WTC11 (cell line): ENCODE measurements at regions not wholly inside any gene's neighbourhood (a gene's known extent, or its start where the extent isn't known, plus 50 kb on each side); places are given as distances from the start of the nearest gene placed in this dataset.

ENCODE experiments used
- ATAC-seq: fragments of 200-7000 bp; cut with Tn5 transposase; 2 replicates; pipeline ENCODE4 v1.10.0; 2021; ENCODE audit warnings: mild to moderate bottlenecking, moderate library complexity
- CTCF ChIA-PET: fragments of 300-600 bp; sonication (Branson Sonifier 250); formaldehyde crosslinking; loops from one replicate; lab custom pipeline; 2021; ENCODE audit warnings: antibody characterized with exemption; lab: Charles Lee
- POLR2A ChIA-PET: fragments of 350-600 bp; sonication (Branson Sonifier 250); formaldehyde crosslinking; loops from one replicate; lab custom pipeline; 2021; ENCODE audit warnings: antibody characterized with exemption; lab: Charles Lee
- DNase-seq: peaks from one replicate; pipeline ENCODE4 v3.0.0; 2021; ENCODE audit warnings: low spot score
- H3K27ac Mint-ChIP-seq: 2 replicates; pipeline ENCODE4 v1.8.0; 2021; ENCODE audit warnings: mixed read lengths
- H3K27me3 Mint-ChIP-seq: 2 replicates; pipeline ENCODE4 v1.8.0; 2021; ENCODE audit warnings: low read depth, mild to moderate bottlenecking, moderate library complexity, mixed read lengths
- H3K36me3 Mint-ChIP-seq: 2 replicates; pipeline ENCODE4 v1.8.0; 2021; ENCODE audit warnings: mixed read lengths
- H3K4me1 Mint-ChIP-seq: 2 replicates; pipeline ENCODE4 v1.8.0; 2022; ENCODE audit warnings: mixed read lengths
- H3K4me3 Mint-ChIP-seq: 2 replicates; pipeline ENCODE4 v1.8.0; 2021; ENCODE audit warnings: mild to moderate bottlenecking, moderate library complexity, mixed read lengths
- H3K9me3 Mint-ChIP-seq: 2 replicates; pipeline ENCODE4 v1.8.0; 2021; ENCODE audit warnings: mixed read lengths
- AFF4 ChIP-seq: sonication (generic); formaldehyde crosslinking; IDR thresholded peaks from 2 replicates; pipeline ENCODE4 v1.8.1; 2023; ENCODE audit warnings: mild to moderate bottlenecking, missing genetic modification reagents, borderline replicate concordance
- ATF6 ChIP-seq: sonication (generic); formaldehyde crosslinking; IDR thresholded peaks from 2 replicates; pipeline ENCODE4 v1.8.1; 2023; ENCODE audit warnings: mild to moderate bottlenecking, missing genetic modification reagents
- E2F1 ChIP-seq: sonication (generic); formaldehyde crosslinking; IDR thresholded peaks from 2 replicates; pipeline ENCODE4 v1.8.0; 2022; ENCODE audit warnings: mild to moderate bottlenecking, missing genetic modification reagents
- ESRRA ChIP-seq: sonication (generic); formaldehyde crosslinking; IDR thresholded peaks from 2 replicates; pipeline ENCODE4 v1.8.1; 2022; ENCODE audit warnings: mild to moderate bottlenecking, missing genetic modification reagents, borderline replicate concordance
- HMGXB4 ChIP-seq: sonication (generic); formaldehyde crosslinking; IDR thresholded peaks from 2 replicates; pipeline ENCODE4 v1.8.1; 2023; ENCODE audit warnings: mild to moderate bottlenecking, moderate library complexity, missing genetic modification reagents
- JAZF1 ChIP-seq: fragments of 250-450 bp; sonication (Bioruptor Pico); IDR thresholded peaks from 2 replicates; pipeline ENCODE4 v1.9.0; 2021; ENCODE audit warnings: moderate library complexity, mild to moderate bottlenecking, inconsistent platforms
- KAT7 ChIP-seq: sonication (generic); formaldehyde crosslinking; IDR thresholded peaks from 2 replicates; pipeline ENCODE4 v1.8.1; 2023; ENCODE audit warnings: missing genetic modification reagents, mild to moderate bottlenecking, borderline replicate concordance
- MXD4 ChIP-seq: fragments of 250-450 bp; sonication (Bioruptor Pico); IDR thresholded peaks from 2 replicates; pipeline ENCODE4 v1.8.0; 2021; ENCODE audit warnings: mild to moderate bottlenecking, moderate library complexity, borderline replicate concordance
- NFATC4 ChIP-seq: fragments of 250-450 bp; sonication (Bioruptor Pico); IDR thresholded peaks from 2 replicates; pipeline ENCODE4 v1.9.0; 2021; ENCODE audit warnings: mild to moderate bottlenecking
- RORB ChIP-seq: fragments of 250-450 bp; sonication (Bioruptor Pico); IDR thresholded peaks from 2 replicates; pipeline ENCODE4 v1.9.0; 2021; ENCODE audit warnings: mild to moderate bottlenecking
- TEAD1 ChIP-seq: sonication (generic); formaldehyde crosslinking; IDR thresholded peaks from 2 replicates; pipeline ENCODE4 v1.8.0; 2022; ENCODE audit warnings: mild to moderate bottlenecking, missing genetic modification reagents
- TEAD4 ChIP-seq: sonication (generic); formaldehyde crosslinking; IDR thresholded peaks from 2 replicates; pipeline ENCODE4 v1.8.0; 2022; ENCODE audit warnings: mild to moderate bottlenecking, missing genetic modification reagents
- ZBTB43 ChIP-seq: sonication (generic); formaldehyde crosslinking; IDR thresholded peaks from 2 replicates; pipeline ENCODE4 v1.8.1; 2023; ENCODE audit warnings: mild to moderate bottlenecking, missing genetic modification reagents
- ZNF232 ChIP-seq: sonication (generic); formaldehyde crosslinking; IDR thresholded peaks from 2 replicates; pipeline ENCODE4 v1.8.0; 2022; ENCODE audit warnings: mild to moderate bottlenecking, missing genetic modification reagents
- TF ChIP-seq, protein P1 (sequence below): sonication (generic); formaldehyde crosslinking; IDR thresholded peaks from 2 replicates; pipeline ENCODE4 v1.8.0; 2023; ENCODE audit warnings: missing genetic modification reagents
- TF ChIP-seq, protein P2 (sequence below): sonication (generic); formaldehyde crosslinking; IDR thresholded peaks from 2 replicates; pipeline ENCODE4 v1.8.1; 2022; ENCODE audit warnings: mild to moderate bottlenecking, missing genetic modification reagents, moderate library complexity, borderline replicate concordance
- TF ChIP-seq, protein P3 (sequence below): fragments of 250-450 bp; sonication (Bioruptor Pico); IDR thresholded peaks from 2 replicates; pipeline ENCODE4 v1.9.0; 2021; ENCODE audit warnings: mild to moderate bottlenecking
- TF ChIP-seq, protein P4 (sequence below): sonication (generic); formaldehyde crosslinking; conservative IDR thresholded peaks from 2 replicates; pipeline ENCODE4 v1.8.1; 2022; ENCODE audit warnings: mild to moderate bottlenecking, missing genetic modification reagents
- TF ChIP-seq, protein P5 (sequence below): sonication (generic); formaldehyde crosslinking; IDR thresholded peaks from 2 replicates; pipeline ENCODE4 v1.8.1; 2022; ENCODE audit warnings: low read depth, missing genetic modification reagents, borderline replicate concordance

DNA sequence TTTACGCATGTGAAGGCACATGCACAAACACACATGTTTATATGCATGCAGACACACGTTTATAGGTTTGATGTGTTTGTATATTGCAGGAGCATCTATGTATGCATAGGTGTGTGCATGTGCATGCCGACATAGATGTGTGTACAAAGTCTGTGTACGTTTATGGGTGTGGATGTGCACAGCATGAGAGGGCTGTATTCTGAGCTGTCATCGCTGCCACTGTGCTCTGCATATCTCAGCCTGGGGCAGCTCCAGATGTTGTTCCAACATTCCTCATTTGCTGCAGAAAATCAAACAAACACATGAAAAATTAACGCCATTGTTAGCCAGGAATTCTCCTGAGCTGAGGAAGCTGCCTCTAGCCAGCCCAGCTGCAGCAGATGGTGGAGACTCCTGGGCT is 132.3 kb upstream of the CSF3R start:
- no peaks in the 10 kb centered on the region for H3K27me3 Mint-ChIP-seq
- no peaks in the 10 kb centered on the region for H3K36me3 Mint-ChIP-seq
- no peaks in the 10 kb centered on the region for H3K4me1 Mint-ChIP-seq
- no peak overlapping the region for H3K4me3 Mint-ChIP-seq
- CTCF ChIA-PET = interaction anchor here (0.9 kb wide), 1 partner anchor 99 kb away, joined by 4 read pairs; no protein-coding TSS in a partner anchor
- no peak overlapping the region for H3K27ac Mint-ChIP-seq
- POLR2A ChIA-PET = no interaction called here
- ATAC-seq = no peak
- DNase-seq = no peak
- peaks cover 3% of the 10 kb centered on the region for H3K9me3 Mint-ChIP-seq
- TF ChIP-seq ESRRA (CRISPR knock-in tag) (no peak), AFF4 (CRISPR knock-in tag) (no peak), TEAD1 (no peak), HMGXB4 (CRISPR knock-in tag) (no peak), ZBTB43 (CRISPR knock-in tag) (no peak), NFATC4 (CRISPR knock-in tag) (no peak), KAT7 (no peak), MXD4 (CRISPR knock-in tag) (no peak), ZNF232 (CRISPR knock-in tag) (no peak), TEAD4 (no peak), ATF6 (CRISPR knock-in tag) (no peak), RORB (CRISPR knock-in tag) (no peak), E2F1 (no peak), JAZF1 (CRISPR knock-in tag) (no peak)
- TF ChIP-seq, protein P1, sequence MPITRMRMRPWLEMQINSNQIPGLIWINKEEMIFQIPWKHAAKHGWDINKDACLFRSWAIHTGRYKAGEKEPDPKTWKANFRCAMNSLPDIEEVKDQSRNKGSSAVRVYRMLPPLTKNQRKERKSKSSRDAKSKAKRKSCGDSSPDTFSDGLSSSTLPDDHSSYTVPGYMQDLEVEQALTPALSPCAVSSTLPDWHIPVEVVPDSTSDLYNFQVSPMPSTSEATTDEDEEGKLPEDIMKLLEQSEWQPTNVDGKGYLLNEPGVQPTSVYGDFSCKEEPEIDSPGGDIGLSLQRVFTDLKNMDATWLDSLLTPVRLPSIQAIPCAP (CRISPR knock-in tag) = no peak
- TF ChIP-seq, protein P2, sequence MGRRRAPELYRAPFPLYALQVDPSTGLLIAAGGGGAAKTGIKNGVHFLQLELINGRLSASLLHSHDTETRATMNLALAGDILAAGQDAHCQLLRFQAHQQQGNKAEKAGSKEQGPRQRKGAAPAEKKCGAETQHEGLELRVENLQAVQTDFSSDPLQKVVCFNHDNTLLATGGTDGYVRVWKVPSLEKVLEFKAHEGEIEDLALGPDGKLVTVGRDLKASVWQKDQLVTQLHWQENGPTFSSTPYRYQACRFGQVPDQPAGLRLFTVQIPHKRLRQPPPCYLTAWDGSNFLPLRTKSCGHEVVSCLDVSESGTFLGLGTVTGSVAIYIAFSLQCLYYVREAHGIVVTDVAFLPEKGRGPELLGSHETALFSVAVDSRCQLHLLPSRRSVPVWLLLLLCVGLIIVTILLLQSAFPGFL = no peak
- TF ChIP-seq, protein P3, sequence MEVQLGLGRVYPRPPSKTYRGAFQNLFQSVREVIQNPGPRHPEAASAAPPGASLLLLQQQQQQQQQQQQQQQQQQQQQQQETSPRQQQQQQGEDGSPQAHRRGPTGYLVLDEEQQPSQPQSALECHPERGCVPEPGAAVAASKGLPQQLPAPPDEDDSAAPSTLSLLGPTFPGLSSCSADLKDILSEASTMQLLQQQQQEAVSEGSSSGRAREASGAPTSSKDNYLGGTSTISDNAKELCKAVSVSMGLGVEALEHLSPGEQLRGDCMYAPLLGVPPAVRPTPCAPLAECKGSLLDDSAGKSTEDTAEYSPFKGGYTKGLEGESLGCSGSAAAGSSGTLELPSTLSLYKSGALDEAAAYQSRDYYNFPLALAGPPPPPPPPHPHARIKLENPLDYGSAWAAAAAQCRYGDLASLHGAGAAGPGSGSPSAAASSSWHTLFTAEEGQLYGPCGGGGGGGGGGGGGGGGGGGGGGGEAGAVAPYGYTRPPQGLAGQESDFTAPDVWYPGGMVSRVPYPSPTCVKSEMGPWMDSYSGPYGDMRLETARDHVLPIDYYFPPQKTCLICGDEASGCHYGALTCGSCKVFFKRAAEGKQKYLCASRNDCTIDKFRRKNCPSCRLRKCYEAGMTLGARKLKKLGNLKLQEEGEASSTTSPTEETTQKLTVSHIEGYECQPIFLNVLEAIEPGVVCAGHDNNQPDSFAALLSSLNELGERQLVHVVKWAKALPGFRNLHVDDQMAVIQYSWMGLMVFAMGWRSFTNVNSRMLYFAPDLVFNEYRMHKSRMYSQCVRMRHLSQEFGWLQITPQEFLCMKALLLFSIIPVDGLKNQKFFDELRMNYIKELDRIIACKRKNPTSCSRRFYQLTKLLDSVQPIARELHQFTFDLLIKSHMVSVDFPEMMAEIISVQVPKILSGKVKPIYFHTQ (CRISPR knock-in tag) = no peak
- TF ChIP-seq, protein P4, sequence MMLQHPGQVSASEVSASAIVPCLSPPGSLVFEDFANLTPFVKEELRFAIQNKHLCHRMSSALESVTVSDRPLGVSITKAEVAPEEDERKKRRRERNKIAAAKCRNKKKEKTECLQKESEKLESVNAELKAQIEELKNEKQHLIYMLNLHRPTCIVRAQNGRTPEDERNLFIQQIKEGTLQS (CRISPR knock-in tag) = no peak
- TF ChIP-seq, protein P5, sequence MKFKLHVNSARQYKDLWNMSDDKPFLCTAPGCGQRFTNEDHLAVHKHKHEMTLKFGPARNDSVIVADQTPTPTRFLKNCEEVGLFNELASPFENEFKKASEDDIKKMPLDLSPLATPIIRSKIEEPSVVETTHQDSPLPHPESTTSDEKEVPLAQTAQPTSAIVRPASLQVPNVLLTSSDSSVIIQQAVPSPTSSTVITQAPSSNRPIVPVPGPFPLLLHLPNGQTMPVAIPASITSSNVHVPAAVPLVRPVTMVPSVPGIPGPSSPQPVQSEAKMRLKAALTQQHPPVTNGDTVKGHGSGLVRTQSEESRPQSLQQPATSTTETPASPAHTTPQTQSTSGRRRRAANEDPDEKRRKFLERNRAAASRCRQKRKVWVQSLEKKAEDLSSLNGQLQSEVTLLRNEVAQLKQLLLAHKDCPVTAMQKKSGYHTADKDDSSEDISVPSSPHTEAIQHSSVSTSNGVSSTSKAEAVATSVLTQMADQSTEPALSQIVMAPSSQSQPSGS (CRISPR knock-in tag) = no peak
